WTC11 (cell line): ENCODE measurements at regions not wholly inside any gene's neighbourhood (a gene's known extent, or its start where the extent isn't known, plus 50 kb on each side); places are given as distances from the start of the nearest gene placed in this dataset.

Source experiments
- IRF2 ChIP-seq: sonication (generic); formaldehyde crosslinking; IDR thresholded peaks from 2 replicates; pipeline ENCODE4 v1.8.0; 2022; ENCODE audit warnings: low read depth, missing genetic modification reagents, borderline replicate concordance
- NR1H2 ChIP-seq: sonication (generic); formaldehyde crosslinking; IDR thresholded peaks from 2 replicates; pipeline ENCODE4 v1.9.0; 2021; ENCODE audit warnings: mild to moderate bottlenecking, moderate library complexity, missing genetic modification reagents
- SP1 ChIP-seq: sonication (generic); formaldehyde crosslinking; conservative IDR thresholded peaks from 2 replicates; pipeline ENCODE4 v1.8.1; 2022; ENCODE audit warnings: missing genetic modification reagents
- ZNF138 ChIP-seq: sonication (generic); formaldehyde crosslinking; conservative IDR thresholded peaks from 2 replicates; pipeline ENCODE4 v1.8.1; 2022; ENCODE audit warnings: mild to moderate bottlenecking, moderate library complexity, missing genetic modification reagents
- TF ChIP-seq, protein P1 (sequence below): fragments of 200-600 bp; IDR thresholded peaks from 2 replicates; pipeline ENCODE4 v1.8.0; 2022; ENCODE audit warnings: antibody characterized with exemption
- TF ChIP-seq, protein P2 (sequence below): sonication (generic); formaldehyde crosslinking; IDR thresholded peaks from 2 replicates; pipeline ENCODE4 v1.8.0; 2022; ENCODE audit warnings: mild to moderate bottlenecking, missing genetic modification reagents
- TF ChIP-seq, protein P3 (sequence below): sonication (generic); formaldehyde crosslinking; IDR thresholded peaks from 2 replicates; pipeline ENCODE4 v1.8.1; 2023; ENCODE audit warnings: mild to moderate bottlenecking, missing genetic modification reagents

DNA sequence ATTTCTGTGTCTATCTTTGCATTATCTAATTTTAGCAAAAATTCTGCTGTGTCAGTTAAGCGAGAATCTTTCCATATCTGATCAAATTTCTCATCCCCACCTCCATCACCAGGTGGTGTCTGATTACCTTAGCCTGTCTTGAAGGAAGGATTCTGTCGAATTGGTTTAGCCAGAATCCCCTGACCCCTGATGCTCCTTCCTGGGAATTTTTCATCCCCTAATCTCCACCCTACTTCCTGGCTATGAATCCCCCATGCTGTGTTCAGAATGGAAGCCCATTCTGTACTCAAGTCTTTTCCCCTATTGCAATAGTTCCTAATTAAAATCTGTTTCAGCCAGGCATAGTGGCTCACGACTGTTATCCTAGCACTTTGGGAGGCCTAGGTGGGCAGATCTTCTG lies 216.1 kb downstream of the SKIDA1 start:
- no peak for TF ChIP-seq ZNF138
- TF ChIP-seq NR1H2 (CRISPR knock-in tag), result no peak
- TF ChIP-seq, protein P1, sequence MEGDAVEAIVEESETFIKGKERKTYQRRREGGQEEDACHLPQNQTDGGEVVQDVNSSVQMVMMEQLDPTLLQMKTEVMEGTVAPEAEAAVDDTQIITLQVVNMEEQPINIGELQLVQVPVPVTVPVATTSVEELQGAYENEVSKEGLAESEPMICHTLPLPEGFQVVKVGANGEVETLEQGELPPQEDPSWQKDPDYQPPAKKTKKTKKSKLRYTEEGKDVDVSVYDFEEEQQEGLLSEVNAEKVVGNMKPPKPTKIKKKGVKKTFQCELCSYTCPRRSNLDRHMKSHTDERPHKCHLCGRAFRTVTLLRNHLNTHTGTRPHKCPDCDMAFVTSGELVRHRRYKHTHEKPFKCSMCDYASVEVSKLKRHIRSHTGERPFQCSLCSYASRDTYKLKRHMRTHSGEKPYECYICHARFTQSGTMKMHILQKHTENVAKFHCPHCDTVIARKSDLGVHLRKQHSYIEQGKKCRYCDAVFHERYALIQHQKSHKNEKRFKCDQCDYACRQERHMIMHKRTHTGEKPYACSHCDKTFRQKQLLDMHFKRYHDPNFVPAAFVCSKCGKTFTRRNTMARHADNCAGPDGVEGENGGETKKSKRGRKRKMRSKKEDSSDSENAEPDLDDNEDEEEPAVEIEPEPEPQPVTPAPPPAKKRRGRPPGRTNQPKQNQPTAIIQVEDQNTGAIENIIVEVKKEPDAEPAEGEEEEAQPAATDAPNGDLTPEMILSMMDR, result no peak
- TF ChIP-seq, protein P2, sequence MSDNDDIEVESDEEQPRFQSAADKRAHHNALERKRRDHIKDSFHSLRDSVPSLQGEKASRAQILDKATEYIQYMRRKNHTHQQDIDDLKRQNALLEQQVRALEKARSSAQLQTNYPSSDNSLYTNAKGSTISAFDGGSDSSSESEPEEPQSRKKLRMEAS (CRISPR knock-in tag), result no peak
- TF ChIP-seq, protein P3, sequence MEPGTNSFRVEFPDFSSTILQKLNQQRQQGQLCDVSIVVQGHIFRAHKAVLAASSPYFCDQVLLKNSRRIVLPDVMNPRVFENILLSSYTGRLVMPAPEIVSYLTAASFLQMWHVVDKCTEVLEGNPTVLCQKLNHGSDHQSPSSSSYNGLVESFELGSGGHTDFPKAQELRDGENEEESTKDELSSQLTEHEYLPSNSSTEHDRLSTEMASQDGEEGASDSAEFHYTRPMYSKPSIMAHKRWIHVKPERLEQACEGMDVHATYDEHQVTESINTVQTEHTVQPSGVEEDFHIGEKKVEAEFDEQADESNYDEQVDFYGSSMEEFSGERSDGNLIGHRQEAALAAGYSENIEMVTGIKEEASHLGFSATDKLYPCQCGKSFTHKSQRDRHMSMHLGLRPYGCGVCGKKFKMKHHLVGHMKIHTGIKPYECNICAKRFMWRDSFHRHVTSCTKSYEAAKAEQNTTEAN (CRISPR knock-in tag), result no peak
- TF ChIP-seq SP1 (CRISPR knock-in tag), result no peak
- no peak for TF ChIP-seq IRF2 (CRISPR knock-in tag)
